WTC11 (cell line): ENCODE measurements at regions not wholly inside any gene's neighbourhood (a gene's known extent, or its start where the extent isn't known, plus 50 kb on each side); places are given as distances from the start of the nearest gene placed in this dataset.

Experiments
- ATAC-seq: fragments of 200-7000 bp; cut with Tn5 transposase; 2 replicates; pipeline ENCODE4 v1.10.0; 2021; ENCODE audit warnings: mild to moderate bottlenecking, moderate library complexity
- CTCF ChIA-PET: fragments of 300-600 bp; sonication (Branson Sonifier 250); formaldehyde crosslinking; loops from one replicate; lab custom pipeline; 2021; ENCODE audit warnings: antibody characterized with exemption; lab: Charles Lee
- POLR2A ChIA-PET: fragments of 350-600 bp; sonication (Branson Sonifier 250); formaldehyde crosslinking; loops from one replicate; lab custom pipeline; 2021; ENCODE audit warnings: antibody characterized with exemption; lab: Charles Lee
- DNase-seq: peaks from one replicate; pipeline ENCODE4 v3.0.0; 2021; ENCODE audit warnings: low spot score
- H3K27ac Mint-ChIP-seq: 2 replicates; pipeline ENCODE4 v1.8.0; 2021; ENCODE audit warnings: mixed read lengths
- H3K27me3 Mint-ChIP-seq: 2 replicates; pipeline ENCODE4 v1.8.0; 2021; ENCODE audit warnings: low read depth, mild to moderate bottlenecking, moderate library complexity, mixed read lengths
- H3K36me3 Mint-ChIP-seq: 2 replicates; pipeline ENCODE4 v1.8.0; 2021; ENCODE audit warnings: mixed read lengths
- H3K4me1 Mint-ChIP-seq: 2 replicates; pipeline ENCODE4 v1.8.0; 2022; ENCODE audit warnings: mixed read lengths
- H3K4me3 Mint-ChIP-seq: 2 replicates; pipeline ENCODE4 v1.8.0; 2021; ENCODE audit warnings: mild to moderate bottlenecking, moderate library complexity, mixed read lengths
- H3K9me3 Mint-ChIP-seq: 2 replicates; pipeline ENCODE4 v1.8.0; 2021; ENCODE audit warnings: mixed read lengths
- ESRRA ChIP-seq: sonication (generic); formaldehyde crosslinking; IDR thresholded peaks from 2 replicates; pipeline ENCODE4 v1.8.1; 2022; ENCODE audit warnings: mild to moderate bottlenecking, missing genetic modification reagents, borderline replicate concordance
- GABPB1 ChIP-seq: sonication (generic); formaldehyde crosslinking; IDR thresholded peaks from 2 replicates; pipeline ENCODE4 v1.8.1; 2023; ENCODE audit warnings: mild to moderate bottlenecking, missing genetic modification reagents
- NFE2L1 ChIP-seq: sonication (generic); formaldehyde crosslinking; IDR thresholded peaks from 2 replicates; pipeline ENCODE4 v1.8.1; 2023; ENCODE audit warnings: missing genetic modification reagents
- NFYB ChIP-seq: sonication (generic); formaldehyde crosslinking; conservative IDR thresholded peaks from 2 replicates; pipeline ENCODE4 v1.8.0; 2022; ENCODE audit warnings: low read depth, missing genetic modification reagents
- PRRX2 ChIP-seq: fragments of 250-450 bp; sonication (Bioruptor Pico); IDR thresholded peaks from 2 replicates; pipeline ENCODE4 v1.8.0; 2021; ENCODE audit warnings: mild to moderate bottlenecking
- RORB ChIP-seq: fragments of 250-450 bp; sonication (Bioruptor Pico); IDR thresholded peaks from 2 replicates; pipeline ENCODE4 v1.9.0; 2021; ENCODE audit warnings: mild to moderate bottlenecking
- ZNF396 ChIP-seq: fragments of 250-450 bp; sonication (Bioruptor Pico); IDR thresholded peaks from 2 replicates; pipeline ENCODE4 v1.8.0; 2021; ENCODE audit warnings: mild to moderate bottlenecking, moderate library complexity, borderline replicate concordance
- TF ChIP-seq, protein P1 (sequence below): fragments of 250-450 bp; sonication (Bioruptor Pico); IDR thresholded peaks from 2 replicates; pipeline ENCODE4 v1.9.0; 2021; ENCODE audit warnings: mild to moderate bottlenecking
- TF ChIP-seq, protein P2 (sequence below): fragments of 250-450 bp; sonication (Bioruptor Pico); conservative IDR thresholded peaks from 2 replicates; pipeline ENCODE4 v1.9.0; 2021; ENCODE audit warnings: mild to moderate bottlenecking
- TF ChIP-seq, protein P3 (sequence below): sonication (generic); formaldehyde crosslinking; IDR thresholded peaks from 2 replicates; pipeline ENCODE4 v1.8.1; 2023; ENCODE audit warnings: mild to moderate bottlenecking, missing genetic modification reagents, moderate library complexity
- TF ChIP-seq, protein P4 (sequence below): sonication (generic); formaldehyde crosslinking; IDR thresholded peaks from 2 replicates; pipeline ENCODE4 v1.8.0; 2022; ENCODE audit warnings: mild to moderate bottlenecking, missing genetic modification reagents

DNA sequence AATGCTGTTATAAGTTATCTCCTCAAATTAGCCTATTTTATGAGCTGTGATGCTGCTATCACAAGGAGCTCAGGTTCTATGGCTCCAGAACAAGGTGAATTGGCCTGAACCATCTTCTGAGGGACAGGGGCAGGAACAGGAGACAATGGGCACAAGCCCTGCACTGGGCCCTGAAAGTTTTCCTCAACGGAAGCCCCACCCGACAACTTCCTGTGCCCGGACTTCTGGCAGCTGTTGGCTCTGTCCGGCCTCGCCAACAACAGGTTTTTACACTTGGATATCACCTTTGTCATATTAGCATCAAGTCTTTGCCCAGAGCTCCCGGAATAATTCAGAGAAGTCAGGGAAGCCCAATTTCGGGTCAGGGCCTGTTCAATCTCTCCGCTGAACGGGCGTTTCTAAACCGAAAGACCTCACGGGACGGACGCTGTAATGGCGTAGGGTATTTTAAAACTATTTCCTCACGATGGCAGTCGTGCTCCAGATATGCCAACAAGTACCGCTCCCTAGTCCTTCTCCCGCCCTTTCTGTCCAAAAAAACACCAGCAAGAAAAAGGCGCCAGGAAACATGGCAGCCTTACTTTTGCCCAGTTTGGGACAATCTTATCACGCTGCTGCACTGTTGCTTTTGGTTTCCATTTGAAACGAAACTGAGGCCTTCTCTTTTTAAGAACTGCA lies 201.0 kb upstream of the STK26 start:
- TF ChIP-seq, protein P1, sequence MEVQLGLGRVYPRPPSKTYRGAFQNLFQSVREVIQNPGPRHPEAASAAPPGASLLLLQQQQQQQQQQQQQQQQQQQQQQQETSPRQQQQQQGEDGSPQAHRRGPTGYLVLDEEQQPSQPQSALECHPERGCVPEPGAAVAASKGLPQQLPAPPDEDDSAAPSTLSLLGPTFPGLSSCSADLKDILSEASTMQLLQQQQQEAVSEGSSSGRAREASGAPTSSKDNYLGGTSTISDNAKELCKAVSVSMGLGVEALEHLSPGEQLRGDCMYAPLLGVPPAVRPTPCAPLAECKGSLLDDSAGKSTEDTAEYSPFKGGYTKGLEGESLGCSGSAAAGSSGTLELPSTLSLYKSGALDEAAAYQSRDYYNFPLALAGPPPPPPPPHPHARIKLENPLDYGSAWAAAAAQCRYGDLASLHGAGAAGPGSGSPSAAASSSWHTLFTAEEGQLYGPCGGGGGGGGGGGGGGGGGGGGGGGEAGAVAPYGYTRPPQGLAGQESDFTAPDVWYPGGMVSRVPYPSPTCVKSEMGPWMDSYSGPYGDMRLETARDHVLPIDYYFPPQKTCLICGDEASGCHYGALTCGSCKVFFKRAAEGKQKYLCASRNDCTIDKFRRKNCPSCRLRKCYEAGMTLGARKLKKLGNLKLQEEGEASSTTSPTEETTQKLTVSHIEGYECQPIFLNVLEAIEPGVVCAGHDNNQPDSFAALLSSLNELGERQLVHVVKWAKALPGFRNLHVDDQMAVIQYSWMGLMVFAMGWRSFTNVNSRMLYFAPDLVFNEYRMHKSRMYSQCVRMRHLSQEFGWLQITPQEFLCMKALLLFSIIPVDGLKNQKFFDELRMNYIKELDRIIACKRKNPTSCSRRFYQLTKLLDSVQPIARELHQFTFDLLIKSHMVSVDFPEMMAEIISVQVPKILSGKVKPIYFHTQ = no peak
- TF ChIP-seq, all 79 proteins: peak for 0
- no peak overlapping the region for H3K4me3 Mint-ChIP-seq
- H3K9me3 Mint-ChIP-seq = peaks cover 14% of the 10 kb centered on the region
- H3K27me3 Mint-ChIP-seq = no peaks in the 10 kb centered on the region
- no peak overlapping the region for H3K27ac Mint-ChIP-seq
- no peak for ATAC-seq
- peaks cover 76% of the 10 kb centered on the region for H3K36me3 Mint-ChIP-seq
- H3K4me1 Mint-ChIP-seq = peaks cover 16% of the 10 kb centered on the region
- DNase-seq = no peak
- POLR2A ChIA-PET = no interaction called here
- CTCF ChIA-PET = no interaction called here

DNA sequence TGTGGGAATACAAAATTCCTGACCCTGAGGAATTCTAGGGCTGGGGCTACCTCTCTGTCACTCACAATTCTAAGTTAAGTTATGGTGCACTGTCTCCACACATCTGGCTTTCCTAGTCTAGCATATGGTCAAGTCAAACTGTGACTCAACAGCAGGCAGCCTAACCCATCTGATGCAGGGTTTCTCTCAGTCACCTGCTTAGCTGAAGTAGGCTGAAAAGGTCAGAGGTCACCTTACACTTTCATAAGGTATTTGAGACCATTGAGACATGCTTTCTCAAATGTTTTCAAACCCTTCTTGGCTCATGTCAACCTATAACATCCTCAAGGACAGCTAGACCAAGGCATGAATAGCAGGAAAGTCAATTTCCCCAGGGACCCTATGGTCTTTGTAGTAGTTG lies 196.5 kb upstream of the STK26 start:
- Mint-ChIP-seq H3K9me3 (no peaks in the 10 kb centered on the region), H3K4me3 (peak overlapping the region; percentile 77), H3K36me3 (peaks cover 46% of the 10 kb centered on the region), H3K4me1 (peaks cover 24% of the 10 kb centered on the region), H3K27ac (peak overlapping the region; percentile 19; the same call in 1 of the 2 replicates), H3K27me3 (no peaks in the 10 kb centered on the region)
- CTCF ChIA-PET = interaction anchor here (1.0 kb wide), 1 partner anchor 400 kb away, joined by 4 read pairs; no protein-coding TSS in a partner anchor
- ATAC-seq = no peak
- no peak for DNase-seq
- TF ChIP-seq, protein P2, sequence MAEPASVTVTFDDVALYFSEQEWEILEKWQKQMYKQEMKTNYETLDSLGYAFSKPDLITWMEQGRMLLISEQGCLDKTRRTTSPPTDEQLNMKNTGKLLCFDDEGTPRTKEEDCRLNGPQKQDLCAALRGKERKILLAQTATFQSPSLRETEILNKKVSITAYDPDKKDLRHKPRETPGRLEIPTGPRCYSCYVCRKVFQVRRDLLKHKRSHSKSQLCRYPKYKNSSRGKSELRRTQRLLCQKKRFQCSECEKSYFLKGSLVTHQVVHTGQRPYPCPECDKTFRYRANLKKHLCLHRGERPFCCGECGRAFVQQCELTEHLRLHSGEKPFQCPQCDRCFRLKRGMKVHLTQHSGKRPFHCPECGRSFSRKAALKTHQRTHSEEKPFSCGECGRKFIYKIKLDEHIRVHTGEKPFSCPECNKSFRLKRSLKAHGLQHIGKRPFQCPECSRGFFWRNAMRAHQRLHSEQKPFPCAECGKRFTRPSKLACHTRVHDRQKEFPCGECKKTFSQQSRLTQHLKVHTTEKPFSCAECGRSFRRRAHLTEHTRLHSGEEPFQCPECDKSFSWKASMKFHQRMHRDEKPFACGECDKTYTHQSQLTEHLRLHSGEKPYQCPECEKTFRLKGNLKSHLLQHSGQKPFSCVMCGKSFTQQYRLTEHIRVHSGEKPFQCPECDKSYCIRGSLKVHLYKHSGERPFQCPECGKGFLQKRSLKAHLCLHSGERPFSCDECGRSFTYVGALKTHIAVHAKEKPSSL (CRISPR knock-in tag) = no peak
- TF ChIP-seq ZNF396 (CRISPR knock-in tag) = no peak
- TF ChIP-seq NFYB (CRISPR knock-in tag) = no peak
- POLR2A ChIA-PET = no interaction called here

DNA sequence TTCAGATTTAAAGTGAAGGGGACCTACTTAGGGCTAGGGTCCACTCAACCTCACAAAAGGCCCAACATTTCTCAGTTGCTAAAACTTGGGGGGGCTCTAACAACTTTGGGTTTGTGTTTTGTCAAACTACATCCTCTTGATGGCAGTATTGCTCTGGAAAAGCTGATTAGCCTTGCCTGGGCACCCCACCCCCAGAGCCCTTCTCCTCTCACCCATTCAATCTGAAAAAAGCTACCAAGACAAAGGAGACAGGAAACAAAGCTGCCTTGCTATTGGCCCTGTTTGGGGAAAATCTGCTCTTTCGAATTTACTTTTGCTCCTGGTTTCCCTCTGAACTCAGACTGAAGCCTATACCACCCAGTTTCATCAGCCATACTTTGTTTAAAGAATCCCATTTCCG lies 195.2 kb upstream of the STK26 start:
- TF ChIP-seq, protein P3, sequence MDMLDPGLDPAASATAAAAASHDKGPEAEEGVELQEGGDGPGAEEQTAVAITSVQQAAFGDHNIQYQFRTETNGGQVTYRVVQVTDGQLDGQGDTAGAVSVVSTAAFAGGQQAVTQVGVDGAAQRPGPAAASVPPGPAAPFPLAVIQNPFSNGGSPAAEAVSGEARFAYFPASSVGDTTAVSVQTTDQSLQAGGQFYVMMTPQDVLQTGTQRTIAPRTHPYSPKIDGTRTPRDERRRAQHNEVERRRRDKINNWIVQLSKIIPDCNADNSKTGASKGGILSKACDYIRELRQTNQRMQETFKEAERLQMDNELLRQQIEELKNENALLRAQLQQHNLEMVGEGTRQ (CRISPR knock-in tag) = no peak
- TF ChIP-seq GABPB1 (CRISPR knock-in tag) (no peak), NFE2L1 (CRISPR knock-in tag) (no peak), PRRX2 (no peak), RORB (CRISPR knock-in tag) (no peak), ESRRA (CRISPR knock-in tag) (no peak)
- TF ChIP-seq, protein P4, sequence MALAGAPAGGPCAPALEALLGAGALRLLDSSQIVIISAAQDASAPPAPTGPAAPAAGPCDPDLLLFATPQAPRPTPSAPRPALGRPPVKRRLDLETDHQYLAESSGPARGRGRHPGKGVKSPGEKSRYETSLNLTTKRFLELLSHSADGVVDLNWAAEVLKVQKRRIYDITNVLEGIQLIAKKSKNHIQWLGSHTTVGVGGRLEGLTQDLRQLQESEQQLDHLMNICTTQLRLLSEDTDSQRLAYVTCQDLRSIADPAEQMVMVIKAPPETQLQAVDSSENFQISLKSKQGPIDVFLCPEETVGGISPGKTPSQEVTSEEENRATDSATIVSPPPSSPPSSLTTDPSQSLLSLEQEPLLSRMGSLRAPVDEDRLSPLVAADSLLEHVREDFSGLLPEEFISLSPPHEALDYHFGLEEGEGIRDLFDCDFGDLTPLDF (CRISPR knock-in tag) = no peak
- H3K4me3 Mint-ChIP-seq = peak overlapping the region; percentile 77
- ChIA-PET CTCF (interaction anchor here (0.7 to 1.3 kb wide), 5 partner anchors 14 to 398 kb away, joined by 3 to 11 read pairs (median 3); partner anchors contain the start of gene RAP2C), POLR2A (interaction anchor here (1.1 kb wide), 1 partner anchor 195 kb away, joined by 5 read pairs; the partner anchor contains the start of gene STK26)
- H3K4me1 Mint-ChIP-seq = peaks cover 35% of the 10 kb centered on the region
- H3K36me3 Mint-ChIP-seq = peaks cover 33% of the 10 kb centered on the region
- peak; percentile 23 for DNase-seq
- H3K9me3 Mint-ChIP-seq = no peaks in the 10 kb centered on the region
- ATAC-seq = peak; percentile 17
- H3K27me3 Mint-ChIP-seq = no peaks in the 10 kb centered on the region
- peak overlapping the region; percentile 97 for H3K27ac Mint-ChIP-seq
